HG02870 (cell line): ENCODE measurements at regions not wholly inside any gene's neighbourhood (a gene's known extent, or its start where the extent isn't known, plus 50 kb on each side); places are given as distances from the start of the nearest gene placed in this dataset.
A peak's percentile ranks its signal among the peaks of the same experiment; 100 is the strongest.

ENCODE experiments used
- ATAC-seq: cut with Tn5 transposase; IDR thresholded peaks from one replicate; pipeline ENCODE4 v1.9.1; 2021; ENCODE audit warnings: mild to moderate bottlenecking, moderate library complexity; ENCODE audit not compliant: unreplicated experiment

DNA sequence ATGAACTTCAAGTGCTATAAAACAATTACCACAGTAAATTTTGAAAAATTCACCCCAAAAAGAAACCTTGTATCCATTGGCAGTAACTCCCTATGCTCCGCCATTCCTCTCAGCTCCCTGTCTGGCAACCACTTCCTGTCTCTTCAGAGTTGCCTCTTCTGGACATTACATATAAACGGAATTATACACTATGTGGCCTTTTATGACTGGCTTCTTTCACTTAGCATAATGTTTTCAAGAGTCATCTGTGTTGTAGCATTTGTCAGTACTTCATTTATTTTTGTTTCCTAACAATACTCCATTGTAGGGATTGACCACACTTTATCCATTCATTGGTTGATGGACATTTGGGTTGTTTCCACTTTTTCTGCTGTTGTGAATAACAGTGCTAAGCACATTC, 50.1 kb downstream of the CEP43 start:
- no peak for ATAC-seq

DNA sequence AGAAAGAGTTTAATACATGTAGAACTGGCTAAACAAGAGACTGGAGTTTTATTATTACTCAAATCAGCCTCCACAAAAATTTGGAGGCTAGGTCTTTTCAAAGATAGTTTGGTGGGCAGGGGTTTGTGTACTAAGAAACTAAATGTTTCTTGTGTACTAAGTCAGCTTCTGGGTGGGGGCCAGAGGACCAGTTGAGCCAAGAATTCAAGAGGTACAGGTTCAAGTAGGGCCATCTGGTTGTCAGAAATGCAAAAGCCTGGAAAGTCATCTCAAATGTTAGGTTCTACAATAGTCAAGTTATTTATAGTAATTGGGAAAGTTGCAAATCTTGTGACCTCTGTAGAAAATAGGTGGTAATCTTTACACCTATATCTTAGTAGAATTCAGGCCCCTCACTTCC, 51.7 kb downstream of the CEP43 start:
- no peak for ATAC-seq

GRCh38 chr6:167053895-167054530, 54.8 kb downstream of the CEP43 start:
- ATAC-seq, result no peak

DNA sequence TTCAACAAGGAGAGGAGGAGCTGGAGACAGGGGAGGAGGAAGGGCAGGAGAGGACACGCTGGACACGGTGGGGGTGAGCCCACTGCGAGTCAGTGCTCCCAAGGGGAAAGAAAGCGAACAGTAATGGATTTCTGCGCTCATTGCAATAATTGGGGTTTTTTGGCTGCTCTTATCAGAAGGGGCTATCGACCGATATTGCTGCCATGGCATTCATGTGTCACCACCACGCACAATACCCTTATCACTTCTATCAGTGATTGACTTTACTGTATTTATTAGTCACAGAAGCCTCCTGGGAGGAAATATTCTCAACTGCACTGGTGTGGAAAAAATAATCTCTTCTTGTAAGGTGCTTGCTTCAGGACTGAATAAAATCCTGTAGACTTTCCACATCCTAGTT, 55.8 kb downstream of the CEP43 start:
- no peak for ATAC-seq

DNA sequence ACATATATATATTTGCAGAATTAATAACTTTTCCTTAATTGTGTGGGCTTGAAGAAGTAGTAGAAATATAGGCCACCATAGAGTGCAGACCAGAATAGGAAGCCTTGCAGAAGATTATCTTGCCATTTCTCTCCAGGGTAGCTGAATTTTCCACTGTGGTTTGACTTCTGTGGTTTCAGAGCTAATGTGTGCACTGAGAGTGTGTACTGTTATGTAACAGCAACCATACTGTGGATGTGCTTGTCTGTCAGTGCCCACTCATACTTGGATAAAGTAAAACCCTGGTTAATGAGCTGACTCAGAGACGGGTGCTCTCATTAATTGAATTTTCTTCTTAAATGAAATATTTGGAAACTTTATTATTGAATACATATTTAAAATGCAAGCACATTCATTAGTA, 57.2 kb downstream of the CEP43 start:
- ATAC-seq, result peak; percentile 100

GRCh38 chr6:167058261-167058660, 59.1 kb downstream of the CEP43 start:
- ATAC-seq, result no peak
